Kidney epithelial cell (primary cell): ENCODE measurements at regions not wholly inside any gene's neighbourhood (a gene's known extent, or its start where the extent isn't known, plus 50 kb on each side); places are given as distances from the start of the nearest gene placed in this dataset.

Experiments
- DNase-seq: peaks from one replicate; pipeline ENCODE4 v3.0.0-alpha.2; 2010; ENCODE audit warnings: low read depth
- H3K27me3 ChIP-seq: 2 replicates; pipeline ENCODE4 v1.6.0; 2011; ENCODE audit warnings: low read length; ENCODE audit not compliant: control insufficient read depth, insufficient read depth
- H3K36me3 ChIP-seq: 2 replicates; pipeline ENCODE4 v1.5.1; 2011; ENCODE audit warnings: low read length; ENCODE audit not compliant: control insufficient read depth, insufficient read depth
- H3K4me3 ChIP-seq: 2 replicates; pipeline ENCODE4 v1.5.1; 2011; ENCODE audit warnings: low read depth, mild to moderate bottlenecking, control low read depth, low read length
- CTCF ChIP-seq: IDR thresholded peaks from 2 replicates; pipeline ENCODE4 v1.5.1; 2011; ENCODE audit warnings: mild to moderate bottlenecking, moderate library complexity, low read length, control low read depth, inconsistent platforms; ENCODE audit not compliant: insufficient read depth, poor library complexity, severe bottlenecking

- H3K36me3 ChIP-seq, result no peaks in the 10 kb centered on the region
- DNase-seq, result no peak
- TF ChIP-seq CTCF, result no peak
- H3K4me3 ChIP-seq, result no peak overlapping the region
- no peaks in the 10 kb centered on the region for H3K27me3 ChIP-seq
These were observed 183.6 kb upstream of the NR5A2 start for GRCh38 chr1:199843861-199844260.

GRCh38 chr1:199847021-199847420 is 180.5 kb upstream of the NR5A2 start:
- no peak for DNase-seq
- TF ChIP-seq CTCF, result no peak
- Histone ChIP-seq H3K4me3 (no peak overlapping the region), H3K27me3 (no peaks in the 10 kb centered on the region), H3K36me3 (no peaks in the 10 kb centered on the region)

- TF ChIP-seq CTCF, result no peak
- Histone ChIP-seq H3K36me3 (no peaks in the 10 kb centered on the region), H3K4me3 (no peak overlapping the region), H3K27me3 (no peaks in the 10 kb centered on the region)
- DNase-seq, result no peak
These were observed 175.9 kb upstream of the NR5A2 start for GRCh38 chr1:199851439-199852140.

- TF ChIP-seq CTCF, result no peak
- Histone ChIP-seq H3K27me3 (no peaks in the 10 kb centered on the region), H3K36me3 (no peaks in the 10 kb centered on the region), H3K4me3 (no peak overlapping the region)
- no peak for DNase-seq
These were observed 172.7 kb upstream of the NR5A2 start for GRCh38 chr1:199854686-199855321.

- H3K36me3 ChIP-seq, result no peaks in the 10 kb centered on the region
- no peak for TF ChIP-seq CTCF
- no peak for DNase-seq
- no peaks in the 10 kb centered on the region for H3K27me3 ChIP-seq
- no peak overlapping the region for H3K4me3 ChIP-seq
These were observed 171.9 kb upstream of the NR5A2 start for GRCh38 chr1:199855580-199855979.
